ENCODE measurements at regions not wholly inside any gene's neighbourhood (a gene's known extent, or its start where the extent isn't known, plus 50 kb on each side); places are given as distances from the start of the nearest gene placed in this dataset.

- H3K4me3 ChIP-seq, result no peak overlapping the region
- WGBS, result 89% methylated on average over 4 of the region's 4 CpGs
- H3K27me3 ChIP-seq (replicated peaks; ENCODE audit: insufficient read depth), result no peaks in the 10 kb centered on the region
- TF ChIP-seq, protein P1, sequence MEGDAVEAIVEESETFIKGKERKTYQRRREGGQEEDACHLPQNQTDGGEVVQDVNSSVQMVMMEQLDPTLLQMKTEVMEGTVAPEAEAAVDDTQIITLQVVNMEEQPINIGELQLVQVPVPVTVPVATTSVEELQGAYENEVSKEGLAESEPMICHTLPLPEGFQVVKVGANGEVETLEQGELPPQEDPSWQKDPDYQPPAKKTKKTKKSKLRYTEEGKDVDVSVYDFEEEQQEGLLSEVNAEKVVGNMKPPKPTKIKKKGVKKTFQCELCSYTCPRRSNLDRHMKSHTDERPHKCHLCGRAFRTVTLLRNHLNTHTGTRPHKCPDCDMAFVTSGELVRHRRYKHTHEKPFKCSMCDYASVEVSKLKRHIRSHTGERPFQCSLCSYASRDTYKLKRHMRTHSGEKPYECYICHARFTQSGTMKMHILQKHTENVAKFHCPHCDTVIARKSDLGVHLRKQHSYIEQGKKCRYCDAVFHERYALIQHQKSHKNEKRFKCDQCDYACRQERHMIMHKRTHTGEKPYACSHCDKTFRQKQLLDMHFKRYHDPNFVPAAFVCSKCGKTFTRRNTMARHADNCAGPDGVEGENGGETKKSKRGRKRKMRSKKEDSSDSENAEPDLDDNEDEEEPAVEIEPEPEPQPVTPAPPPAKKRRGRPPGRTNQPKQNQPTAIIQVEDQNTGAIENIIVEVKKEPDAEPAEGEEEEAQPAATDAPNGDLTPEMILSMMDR (IDR thresholded peaks at IDR 0.05), result no peak
- TF ChIP-seq POLR2AphosphoS5 (IDR thresholded peaks at IDR 0.05) (no peak), POLR2A (IDR thresholded peaks at IDR 0.05) (no peak)
- no peak overlapping the region for H3K27ac ChIP-seq
- H3K4me1 ChIP-seq (replicated peaks), result no peaks in the 10 kb centered on the region
- DNase-seq (ENCODE audit: low spot score), result no peak
- intact Hi-C loops (cut with DNase I), result no loop called here
- H3K36me3 ChIP-seq, result no peaks in the 10 kb centered on the region
- H3K9me3 ChIP-seq, result no peaks in the 10 kb centered on the region
Measured at GRCh38 chr14:53285064-53285463, 131.9 kb upstream of the DDHD1 start.

DNA sequence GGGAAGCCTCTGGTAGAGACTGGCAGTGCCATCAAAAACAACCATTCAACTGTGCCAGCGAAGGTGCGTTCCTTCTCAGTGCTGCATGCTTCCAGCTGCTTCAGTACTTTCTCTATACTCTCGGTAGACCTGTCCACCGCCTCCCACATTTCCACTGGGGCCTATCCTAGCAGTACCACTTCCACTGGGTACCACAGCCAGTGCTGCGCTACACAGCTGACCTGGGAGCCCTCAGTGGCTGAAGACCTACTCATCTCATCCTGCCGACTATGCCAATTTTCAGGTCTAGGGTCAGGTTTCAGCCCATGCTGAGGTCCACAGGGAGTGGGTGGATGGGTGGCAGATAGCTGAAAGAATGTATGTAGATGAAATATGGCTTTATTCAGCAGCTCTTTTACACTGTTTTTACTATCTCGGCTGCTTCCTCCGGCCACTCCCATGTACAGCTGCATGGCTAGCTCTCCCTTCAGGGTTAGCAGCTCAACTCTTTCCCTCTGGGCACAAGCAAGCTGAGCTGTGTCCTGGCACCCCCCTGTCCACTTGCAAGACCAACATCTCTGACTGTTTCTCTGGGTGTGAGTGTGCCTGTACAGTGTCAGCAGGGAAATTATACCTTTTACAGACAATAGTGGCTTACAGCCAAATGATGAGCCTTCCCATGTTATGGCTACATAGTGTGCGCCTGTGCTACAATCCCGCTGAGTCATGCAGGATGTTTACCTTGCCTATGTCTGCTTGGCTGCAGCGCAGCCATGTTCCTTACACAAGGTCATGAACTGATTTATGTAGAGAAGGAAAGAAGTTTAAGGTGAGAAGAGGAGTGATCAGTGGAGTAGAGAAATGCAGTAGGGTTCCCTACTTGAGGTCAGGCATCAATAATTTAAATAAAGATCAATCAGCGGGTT is 125.7 kb upstream of the DDHD1 start:
- Histone ChIP-seq H3K36me3 (no peaks in the 10 kb centered on the region), H3K9me3 (no peaks in the 10 kb centered on the region), H3K4me3 (no peak overlapping the region), H3K4me1 (replicated peaks) (no peaks in the 10 kb centered on the region), H3K27ac (no peak overlapping the region), H3K27me3 (replicated peaks; ENCODE audit: insufficient read depth) (no peaks in the 10 kb centered on the region)
- 84% methylated on average over 12 of the region's 12 CpGs for WGBS
- TF ChIP-seq POLR2AphosphoS5 (IDR thresholded peaks at IDR 0.05) (no peak), POLR2A (IDR thresholded peaks at IDR 0.05) (no peak)
- TF ChIP-seq, protein P1 (IDR thresholded peaks at IDR 0.05), result no peak
- intact Hi-C loops (cut with DNase I), result no loop called here
- DNase-seq (ENCODE audit: low spot score), result no peak

DNA sequence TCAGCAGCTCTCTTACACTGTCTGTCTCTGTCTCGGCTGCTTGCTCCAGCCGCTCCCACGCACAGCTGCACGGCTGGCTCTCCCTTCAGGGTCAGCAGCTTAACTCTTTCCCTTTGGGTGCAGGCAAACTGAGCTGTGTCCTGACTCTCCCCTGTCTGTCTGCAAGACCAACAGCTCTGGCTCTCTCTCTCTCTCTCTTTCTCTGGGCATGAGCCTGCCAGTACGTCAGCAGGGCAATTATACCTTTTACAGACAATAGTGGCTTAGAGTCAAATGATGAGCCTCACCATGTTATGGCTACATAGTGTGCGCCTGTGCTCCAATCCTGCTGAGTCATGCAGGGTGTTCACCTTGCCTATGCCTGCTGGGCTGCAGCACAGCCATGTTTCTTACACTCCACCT is 120.5 kb upstream of the DDHD1 start:
- WGBS, result 48% methylated on average over 6 of the region's 6 CpGs
- intact Hi-C loops (cut with DNase I), result no loop called here
- Histone ChIP-seq H3K27ac (no peak overlapping the region), H3K9me3 (no peaks in the 10 kb centered on the region), H3K4me3 (no peak overlapping the region), H3K27me3 (replicated peaks; ENCODE audit: insufficient read depth) (no peaks in the 10 kb centered on the region), H3K36me3 (no peaks in the 10 kb centered on the region), H3K4me1 (replicated peaks) (no peaks in the 10 kb centered on the region)
- TF ChIP-seq POLR2A (IDR thresholded peaks at IDR 0.05) (no peak), POLR2AphosphoS5 (IDR thresholded peaks at IDR 0.05) (no peak)
- TF ChIP-seq, protein P1 (IDR thresholded peaks at IDR 0.05), result no peak
- DNase-seq (ENCODE audit: low spot score), result no peak

DNA sequence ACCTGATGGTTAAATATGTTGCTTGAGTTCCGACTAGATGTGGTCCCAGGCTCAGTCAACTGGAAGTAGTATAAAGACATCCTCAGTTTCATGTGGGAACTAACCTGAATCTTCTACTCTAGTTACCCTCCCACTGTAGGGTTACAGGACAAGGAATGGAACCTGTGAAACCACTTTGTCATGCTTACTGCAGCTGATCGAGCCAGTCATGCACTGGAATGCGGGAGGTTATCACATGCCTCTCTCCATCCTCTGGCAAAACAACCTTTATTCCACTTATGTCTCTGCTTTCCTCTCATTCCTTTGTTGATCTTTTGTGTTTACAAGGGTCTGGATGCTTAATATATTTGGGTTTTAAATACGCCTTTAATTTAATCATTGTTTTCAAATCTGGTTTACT is 111.9 kb upstream of the DDHD1 start:
- no peak for DNase-seq (ENCODE audit: low spot score)
- Histone ChIP-seq H3K27ac (no peak overlapping the region), H3K27me3 (replicated peaks; ENCODE audit: insufficient read depth) (no peaks in the 10 kb centered on the region), H3K36me3 (no peaks in the 10 kb centered on the region), H3K4me1 (replicated peaks) (no peaks in the 10 kb centered on the region), H3K4me3 (no peak overlapping the region), H3K9me3 (no peaks in the 10 kb centered on the region)
- intact Hi-C loops (cut with DNase I), result no loop called here
- 77% methylated on average over 4 of the region's 4 CpGs for WGBS
- TF ChIP-seq POLR2A (IDR thresholded peaks at IDR 0.05) (no peak), POLR2AphosphoS5 (IDR thresholded peaks at IDR 0.05) (no peak)
- TF ChIP-seq, protein P1 (IDR thresholded peaks at IDR 0.05), result no peak

- Histone ChIP-seq H3K4me3 (no peak overlapping the region), H3K27me3 (replicated peaks; ENCODE audit: insufficient read depth) (no peaks in the 10 kb centered on the region), H3K4me1 (replicated peaks) (no peaks in the 10 kb centered on the region), H3K9me3 (no peaks in the 10 kb centered on the region), H3K27ac (no peak overlapping the region), H3K36me3 (no peaks in the 10 kb centered on the region)
- 89% methylated on average over 2 of the region's 2 CpGs for WGBS
- TF ChIP-seq POLR2A (IDR thresholded peaks at IDR 0.05), result no peak
- DNase-seq (ENCODE audit: low spot score), result no peak
- intact Hi-C loops (cut with DNase I), result no loop called here
Measured at GRCh38 chr14:53260928-53261327, 107.8 kb upstream of the DDHD1 start.
